Dendritic cell treated with granulocyte-macrophage colony-stimulating factor and Interleukin-4, amounts not matched to agents 40 ng/mL and 50 ng/mL, for 4 days (primary cell): ENCODE measurements at regions not wholly inside any gene's neighbourhood (a gene's known extent, or its start where the extent isn't known, plus 50 kb on each side); places are given as distances from the start of the nearest gene placed in this dataset.

Experiments used
- H3K27ac Mint-ChIP-seq: one replicate; pipeline ENCODE4 v1.8.0; 2022; ENCODE audit warnings: mild to moderate bottlenecking, mixed read lengths
- H3K27me3 Mint-ChIP-seq: one replicate; pipeline ENCODE4 v1.8.0; 2022; ENCODE audit warnings: mild to moderate bottlenecking, mixed read lengths
- H3K36me3 Mint-ChIP-seq: one replicate; pipeline ENCODE4 v1.8.0; 2022; ENCODE audit warnings: low read depth, mixed read lengths
- H3K4me1 Mint-ChIP-seq: one replicate; pipeline ENCODE4 v1.8.0; 2022; ENCODE audit warnings: low read depth, mixed read lengths
- H3K4me3 Mint-ChIP-seq: one replicate; pipeline ENCODE4 v1.8.0; 2022; ENCODE audit warnings: mild to moderate bottlenecking, moderate library complexity, mixed read lengths
- H3K9me3 Mint-ChIP-seq: one replicate; pipeline ENCODE4 v1.8.0; 2022; ENCODE audit warnings: mixed read lengths
- intact Hi-C: fragments of 100-400 bp; cut with micrococcal nuclease; formaldehyde crosslinking; loops from one replicate; pipeline ENCODE4 v1.15.0; 2022

GRCh38 chr3:106206146-106206545 lies 337.3 kb upstream of the CBLB start:
- Mint-ChIP-seq H3K9me3 (peaks cover 9% of the 10 kb centered on the region), H3K4me3 (no peak overlapping the region), H3K27ac (peak overlapping the region; percentile 66), H3K36me3 (no peaks in the 10 kb centered on the region), H3K4me1 (peaks cover 8% of the 10 kb centered on the region), H3K27me3 (no peaks in the 10 kb centered on the region)
- intact Hi-C loops = no loop called here

GRCh38 chr3:106206613-106207012 lies 337.8 kb upstream of the CBLB start:
- H3K9me3 Mint-ChIP-seq = peaks cover 9% of the 10 kb centered on the region
- intact Hi-C loops = no loop called here
- H3K27ac Mint-ChIP-seq = peak overlapping the region; percentile 66
- no peaks in the 10 kb centered on the region for H3K36me3 Mint-ChIP-seq
- no peaks in the 10 kb centered on the region for H3K27me3 Mint-ChIP-seq
- H3K4me1 Mint-ChIP-seq = peaks cover 8% of the 10 kb centered on the region
- no peak overlapping the region for H3K4me3 Mint-ChIP-seq

DNA sequence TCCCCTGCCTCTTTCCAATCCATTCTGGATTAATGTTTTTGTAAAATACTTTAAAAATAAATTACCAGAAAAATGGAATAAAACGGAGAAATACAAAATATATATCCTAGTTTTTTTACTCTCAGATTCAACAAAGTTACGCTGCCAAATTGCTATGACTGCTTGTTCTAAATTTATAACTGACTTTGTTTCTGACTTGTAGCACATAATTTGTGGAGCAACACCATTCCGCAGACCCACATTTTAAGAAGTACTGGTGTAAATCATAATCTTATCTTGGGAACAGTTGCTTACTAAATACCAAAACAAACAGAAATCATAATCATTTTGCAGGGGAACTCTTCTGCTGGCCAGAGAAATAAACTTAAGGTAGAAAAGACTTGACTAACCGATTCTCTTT lies 339.4 kb upstream of the CBLB start:
- Mint-ChIP-seq H3K36me3 (no peaks in the 10 kb centered on the region), H3K27me3 (no peaks in the 10 kb centered on the region), H3K4me3 (no peak overlapping the region), H3K9me3 (peaks cover 9% of the 10 kb centered on the region), H3K4me1 (peaks cover 8% of the 10 kb centered on the region), H3K27ac (no peak overlapping the region)
- intact Hi-C loops = no loop called here

DNA sequence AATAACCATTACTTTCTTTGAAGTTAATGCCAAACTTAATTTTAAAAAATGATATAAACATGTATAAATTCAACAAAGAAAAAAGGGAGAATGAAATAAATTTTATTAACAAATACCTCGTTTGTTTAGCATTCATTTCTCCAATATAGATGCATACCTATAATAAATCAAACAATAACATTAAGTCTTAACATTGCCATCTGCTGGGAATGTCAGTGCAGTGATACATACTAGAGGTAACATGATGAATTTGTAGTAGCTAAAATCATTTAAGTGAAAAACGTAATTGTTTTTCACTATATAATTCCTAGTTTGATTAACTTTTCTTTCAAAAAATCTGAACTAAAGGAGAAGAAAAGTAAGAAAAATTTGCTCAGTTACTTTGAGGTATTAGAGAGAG lies 340.2 kb upstream of the CBLB start:
- peaks cover 7% of the 10 kb centered on the region for H3K9me3 Mint-ChIP-seq
- peaks cover 8% of the 10 kb centered on the region for H3K4me1 Mint-ChIP-seq
- intact Hi-C loops = no loop called here
- H3K36me3 Mint-ChIP-seq = no peaks in the 10 kb centered on the region
- H3K27me3 Mint-ChIP-seq = no peaks in the 10 kb centered on the region
- H3K4me3 Mint-ChIP-seq = no peak overlapping the region
- H3K27ac Mint-ChIP-seq = no peak overlapping the region

- H3K36me3 Mint-ChIP-seq = no peaks in the 10 kb centered on the region
- H3K4me1 Mint-ChIP-seq = peaks cover 8% of the 10 kb centered on the region
- intact Hi-C loops = no loop called here
- H3K4me3 Mint-ChIP-seq = no peak overlapping the region
- H3K27ac Mint-ChIP-seq = no peak overlapping the region
- H3K27me3 Mint-ChIP-seq = no peaks in the 10 kb centered on the region
- peaks cover 2% of the 10 kb centered on the region for H3K9me3 Mint-ChIP-seq
These were observed 340.7 kb upstream of the CBLB start for GRCh38 chr3:106209482-106209881.

GRCh38 chr3:106210923-106211322 lies 342.1 kb upstream of the CBLB start:
- Mint-ChIP-seq H3K27me3 (no peaks in the 10 kb centered on the region), H3K27ac (no peak overlapping the region), H3K9me3 (no peaks in the 10 kb centered on the region), H3K4me3 (no peak overlapping the region), H3K36me3 (no peaks in the 10 kb centered on the region), H3K4me1 (peaks cover 6% of the 10 kb centered on the region)
- intact Hi-C loops = no loop called here

GRCh38 chr3:106212665-106213222 lies 343.9 kb upstream of the CBLB start:
- Mint-ChIP-seq H3K36me3 (no peaks in the 10 kb centered on the region), H3K4me3 (no peak overlapping the region), H3K4me1 (no peaks in the 10 kb centered on the region), H3K27me3 (no peaks in the 10 kb centered on the region), H3K27ac (no peak overlapping the region), H3K9me3 (no peaks in the 10 kb centered on the region)
- intact Hi-C loops = no loop called here

DNA sequence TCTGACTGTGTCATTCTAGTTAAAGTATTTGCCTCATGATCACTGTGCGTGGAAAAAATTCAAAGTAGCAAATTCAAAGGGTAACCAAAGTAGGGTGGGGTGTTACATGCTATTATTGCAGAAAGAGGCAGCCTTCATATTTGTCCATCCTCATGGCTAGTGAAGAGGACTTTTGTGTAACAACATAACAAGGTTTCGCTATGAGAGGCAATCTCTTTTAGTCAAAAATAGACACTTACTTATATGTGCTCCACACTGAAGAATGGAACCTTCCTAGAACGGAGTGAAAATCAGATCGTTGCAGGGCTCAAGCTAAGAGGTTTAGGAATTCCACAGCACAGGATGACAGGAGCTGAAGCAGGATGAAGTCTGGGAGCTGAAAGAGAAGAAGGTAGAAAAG lies 345.1 kb upstream of the CBLB start:
- no peak overlapping the region for H3K4me3 Mint-ChIP-seq
- H3K36me3 Mint-ChIP-seq = no peaks in the 10 kb centered on the region
- intact Hi-C loops = no loop called here
- no peaks in the 10 kb centered on the region for H3K4me1 Mint-ChIP-seq
- no peaks in the 10 kb centered on the region for H3K9me3 Mint-ChIP-seq
- no peak overlapping the region for H3K27ac Mint-ChIP-seq
- H3K27me3 Mint-ChIP-seq = no peaks in the 10 kb centered on the region

DNA sequence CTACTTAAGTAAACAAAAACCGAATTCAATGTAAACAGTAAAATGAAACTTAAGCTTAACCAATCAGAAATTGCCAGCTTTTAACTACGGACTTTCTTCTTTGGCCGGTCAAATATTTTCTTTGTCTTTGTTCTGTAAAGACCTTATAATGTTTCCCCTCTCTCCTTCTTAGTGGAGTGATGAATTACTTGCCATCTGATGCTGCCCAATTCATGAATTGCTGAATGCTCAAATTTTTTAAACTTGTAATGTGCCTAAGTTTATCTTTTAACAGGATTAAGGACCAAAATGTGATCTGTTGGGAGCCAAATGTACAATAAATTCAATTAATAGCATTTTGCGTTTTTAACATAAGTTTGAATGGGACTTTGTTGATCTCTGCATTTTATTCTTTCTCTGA lies 345.8 kb upstream of the CBLB start:
- intact Hi-C loops = no loop called here
- H3K4me3 Mint-ChIP-seq = no peak overlapping the region

GRCh38 chr3:106215047-106215446 lies 346.2 kb upstream of the CBLB start:
- Mint-ChIP-seq H3K4me1 (no peaks in the 10 kb centered on the region), H3K27me3 (no peaks in the 10 kb centered on the region), H3K27ac (no peak overlapping the region), H3K4me3 (no peak overlapping the region), H3K36me3 (no peaks in the 10 kb centered on the region), H3K9me3 (peaks cover 5% of the 10 kb centered on the region)
- intact Hi-C loops = no loop called here

More for the DNA sequence above, 345.8 kb upstream of the CBLB start:
- Mint-ChIP-seq H3K27me3 (no peaks in the 10 kb centered on the region), H3K27ac (no peak overlapping the region), H3K36me3 (no peaks in the 10 kb centered on the region), H3K9me3 (peaks cover under 1% of the 10 kb centered on the region), H3K4me1 (no peaks in the 10 kb centered on the region)

DNA sequence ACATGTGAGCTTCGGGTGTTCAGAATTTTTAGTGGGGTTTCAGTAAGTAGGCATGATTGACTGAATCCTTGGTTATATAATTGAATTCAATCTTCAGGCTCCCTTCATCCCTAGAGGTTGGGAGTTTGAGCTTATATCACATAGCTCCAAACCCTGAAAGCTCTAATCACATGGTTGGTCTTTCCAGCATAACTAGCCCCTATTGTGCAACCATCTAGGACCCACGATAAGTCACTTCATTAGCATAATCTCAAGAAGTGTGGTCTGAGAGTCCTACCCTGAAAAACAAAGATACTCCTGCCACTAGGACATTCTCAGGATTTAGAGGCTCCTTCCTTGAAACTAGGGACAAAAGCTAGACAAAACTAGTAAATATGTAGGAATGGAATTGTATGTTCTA lies 348.9 kb upstream of the CBLB start:
- Mint-ChIP-seq H3K4me3 (no peak overlapping the region), H3K27me3 (no peaks in the 10 kb centered on the region), H3K9me3 (peaks cover 32% of the 10 kb centered on the region), H3K36me3 (no peaks in the 10 kb centered on the region), H3K27ac (no peak overlapping the region), H3K4me1 (no peaks in the 10 kb centered on the region)
- intact Hi-C loops = no loop called here

- Mint-ChIP-seq H3K27ac (peak overlapping the region; percentile 60), H3K27me3 (no peaks in the 10 kb centered on the region), H3K36me3 (peaks cover 41% of the 10 kb centered on the region), H3K4me3 (no peak overlapping the region), H3K9me3 (peaks cover 58% of the 10 kb centered on the region), H3K4me1 (no peaks in the 10 kb centered on the region)
- intact Hi-C loops = no loop called here
These were observed 358.3 kb upstream of the CBLB start for GRCh38 chr3:106227068-106227467.

- H3K36me3 Mint-ChIP-seq = peaks cover 41% of the 10 kb centered on the region
These were observed 359.5 kb upstream of the CBLB start for GRCh38 chr3:106228271-106228670.

GRCh38 chr3:106229495-106230278 lies 360.9 kb upstream of the CBLB start:
- peaks cover 54% of the 10 kb centered on the region for H3K9me3 Mint-ChIP-seq
- H3K4me1 Mint-ChIP-seq = no peaks in the 10 kb centered on the region
- intact Hi-C loops = no loop called here
- no peak overlapping the region for H3K4me3 Mint-ChIP-seq
- H3K27ac Mint-ChIP-seq = no peak overlapping the region
- no peaks in the 10 kb centered on the region for H3K27me3 Mint-ChIP-seq
- peaks cover 35% of the 10 kb centered on the region for H3K36me3 Mint-ChIP-seq

More at GRCh38 chr3:106228271-106228670, 359.5 kb upstream of the CBLB start:
- H3K27me3 Mint-ChIP-seq = no peaks in the 10 kb centered on the region
- no peak overlapping the region for H3K4me3 Mint-ChIP-seq
- peak overlapping the region; percentile 64 for H3K27ac Mint-ChIP-seq
- H3K4me1 Mint-ChIP-seq = no peaks in the 10 kb centered on the region
- intact Hi-C loops = no loop called here
- peaks cover 55% of the 10 kb centered on the region for H3K9me3 Mint-ChIP-seq

GRCh38 chr3:106231086-106231485 lies 362.3 kb upstream of the CBLB start:
- Mint-ChIP-seq H3K9me3 (peaks cover 60% of the 10 kb centered on the region), H3K4me1 (no peaks in the 10 kb centered on the region), H3K27me3 (no peaks in the 10 kb centered on the region), H3K4me3 (no peak overlapping the region), H3K36me3 (peaks cover 31% of the 10 kb centered on the region), H3K27ac (peak overlapping the region; percentile 25)
- intact Hi-C loops = no loop called here
